ENCODE measurements at regions not wholly inside any gene's neighbourhood (a gene's known extent, or its start where the extent isn't known, plus 50 kb on each side); places are given as distances from the start of the nearest gene placed in this dataset.
"Not testable (repeated sequence)": the region's sequence is repeated elsewhere in the genome, so short reads cannot be mapped to it uniquely, and the experiment has no call there.

- DNase-seq (ENCODE audit: low read depth) = not testable (repeated sequence)
Measured at GRCh38 chr12:76292891-76293290, 55.3 kb downstream of the BBS10 start.

GRCh38 chr12:76292305-76292704, 55.9 kb downstream of the BBS10 start:
- DNase-seq (ENCODE audit: low read depth) = not testable (repeated sequence)

- DNase-seq (ENCODE audit: low read depth) = no peak
Measured at GRCh38 chr12:76290963-76291859, 57.0 kb downstream of the BBS10 start.

DNA sequence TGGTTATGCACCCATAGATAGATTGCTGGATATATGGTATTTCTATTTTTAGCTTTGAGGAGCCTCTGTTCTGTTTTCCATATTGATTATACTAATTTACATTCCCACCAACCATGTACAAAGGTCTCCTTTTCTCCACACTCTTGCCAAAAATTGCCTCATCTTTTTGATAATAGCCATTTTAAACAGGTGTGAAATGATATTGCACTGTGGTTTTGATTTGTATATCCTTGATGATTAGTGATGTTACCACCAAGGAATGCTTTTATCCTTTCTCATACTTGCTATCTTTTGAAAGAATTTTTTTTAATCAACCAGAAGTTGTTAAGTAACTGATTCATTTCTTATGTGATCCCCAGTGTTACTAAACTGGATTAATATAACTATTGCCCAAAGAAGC, 60.0 kb downstream of the BBS10 start:
- DNase-seq (ENCODE audit: low read depth) = no peak

- DNase-seq (ENCODE audit: low read depth) = no peak
Measured at GRCh38 chr12:76284816-76285750, 63.1 kb downstream of the BBS10 start.

DNA sequence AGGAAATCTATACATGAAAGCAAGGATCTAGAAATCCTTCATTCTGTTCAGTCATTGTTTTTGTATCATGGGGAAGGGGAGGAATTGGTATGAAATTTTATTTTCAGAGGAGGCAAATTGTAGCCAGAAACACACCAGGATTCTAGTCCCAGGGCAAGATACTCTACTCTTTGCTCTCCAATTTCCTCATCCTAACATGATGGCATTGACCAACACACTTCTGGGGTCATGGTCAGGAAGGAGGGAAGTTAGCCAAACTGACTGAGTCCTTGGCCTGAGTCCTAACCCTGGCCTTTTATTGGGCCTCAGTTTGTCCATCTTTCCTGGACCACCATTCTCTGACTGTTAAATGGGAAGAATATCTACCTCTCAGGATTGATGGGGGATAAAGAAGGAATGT, 65.5 kb downstream of the BBS10 start:
- DNase-seq (ENCODE audit: low read depth) = no peak

- DNase-seq (ENCODE audit: low read depth) = no peak
Measured at GRCh38 chr12:76277480-76277879, 70.7 kb downstream of the BBS10 start.

- DNase-seq (ENCODE audit: low read depth) = no peak
Measured at GRCh38 chr12:76276499-76277151, 71.6 kb downstream of the BBS10 start.

- DNase-seq (ENCODE audit: low read depth) = no peak
Measured at GRCh38 chr12:76275511-76276093, 72.6 kb downstream of the BBS10 start.

DNA sequence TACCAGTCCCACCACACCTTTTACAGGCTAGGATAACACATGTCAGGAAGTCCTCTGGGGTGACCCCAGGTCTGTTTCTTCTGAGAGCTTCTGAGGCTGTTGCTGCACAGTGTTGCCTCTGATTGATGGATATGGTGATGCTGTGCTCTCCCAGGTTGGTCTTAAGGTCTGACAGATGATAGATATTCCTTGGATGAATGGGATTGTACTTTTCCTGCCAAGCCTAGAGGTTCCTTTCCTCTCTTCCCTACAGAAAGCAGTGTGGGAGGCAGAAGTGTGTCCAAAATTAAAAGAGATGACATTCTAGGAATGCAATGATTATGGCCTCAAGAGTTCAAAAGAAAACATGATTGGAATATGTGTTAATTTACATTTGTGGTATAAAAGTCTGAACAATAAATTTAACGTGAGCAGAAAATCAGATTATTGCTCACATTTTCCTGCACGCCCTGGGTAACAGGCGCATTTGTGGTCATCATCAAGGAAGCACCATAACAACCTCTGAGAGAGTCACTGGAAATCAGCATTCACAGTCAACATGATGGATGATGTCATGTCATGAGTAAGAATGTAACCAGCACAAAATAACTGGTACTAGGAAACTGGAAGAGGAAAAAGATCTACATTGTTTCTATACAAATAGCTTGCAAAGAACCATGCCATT, 73.7 kb downstream of the BBS10 start:
- peak; percentile 19 for DNase-seq (ENCODE audit: low read depth)

GRCh38 chr12:76272287-76272686, 75.9 kb downstream of the BBS10 start:
- DNase-seq (ENCODE audit: low read depth) = no peak

DNA sequence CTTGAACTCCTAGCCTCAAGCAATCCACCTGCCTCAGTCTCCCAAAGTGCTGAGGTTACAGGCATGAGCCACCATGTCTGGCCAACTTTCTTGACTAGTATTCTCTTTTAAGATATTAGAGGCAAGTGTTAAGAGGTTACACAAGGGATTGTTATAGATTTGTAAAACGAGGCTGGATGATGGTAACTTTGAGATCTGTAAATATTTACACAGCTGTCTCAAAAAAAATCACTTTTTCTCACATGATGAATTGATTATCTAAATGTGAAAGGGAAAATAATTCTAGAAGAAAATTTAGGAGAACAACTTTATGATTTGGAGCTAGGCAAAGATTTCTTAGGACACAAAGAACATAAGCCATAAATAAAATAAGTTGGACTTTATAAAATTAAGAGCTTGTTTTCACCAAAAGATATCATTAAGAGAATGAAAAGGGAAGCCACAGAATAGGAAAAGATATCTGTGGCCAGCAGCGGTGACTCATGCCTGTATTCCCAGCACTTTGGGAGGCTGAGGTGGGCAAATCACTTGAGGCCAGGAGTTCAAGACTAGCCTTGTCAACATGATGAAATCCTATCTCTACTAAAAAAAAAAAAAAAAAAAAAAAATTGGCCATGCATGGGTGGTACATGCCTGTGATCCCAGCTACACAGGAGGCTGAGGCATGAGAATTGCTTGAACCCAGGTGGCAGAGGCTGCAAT, 77.4 kb downstream of the BBS10 start:
- DNase-seq (ENCODE audit: low read depth) = no peak

GRCh38 chr12:76268267-76268666, 79.9 kb downstream of the BBS10 start:
- DNase-seq (ENCODE audit: low read depth) = no peak

DNA sequence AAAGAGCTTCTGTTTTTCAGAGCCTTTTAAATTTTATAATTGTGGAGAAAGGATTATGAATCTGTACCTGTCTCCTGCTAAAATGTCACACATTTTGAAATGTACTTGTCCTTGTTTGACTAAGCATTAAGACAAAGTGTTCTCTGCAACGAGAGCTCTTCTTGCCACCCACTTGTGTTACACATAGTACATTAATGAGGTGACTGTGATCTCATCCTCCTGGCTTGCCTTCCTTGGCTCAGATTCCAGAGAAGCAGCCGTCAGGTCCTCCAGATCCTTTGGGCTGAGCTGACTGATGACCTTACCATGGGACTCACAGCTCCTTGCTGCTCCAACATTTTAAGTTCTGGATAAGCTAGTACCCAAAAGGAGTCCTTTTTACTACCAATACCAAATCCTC, 81.4 kb downstream of the BBS10 start:
- DNase-seq (ENCODE audit: low read depth) = no peak

DNA sequence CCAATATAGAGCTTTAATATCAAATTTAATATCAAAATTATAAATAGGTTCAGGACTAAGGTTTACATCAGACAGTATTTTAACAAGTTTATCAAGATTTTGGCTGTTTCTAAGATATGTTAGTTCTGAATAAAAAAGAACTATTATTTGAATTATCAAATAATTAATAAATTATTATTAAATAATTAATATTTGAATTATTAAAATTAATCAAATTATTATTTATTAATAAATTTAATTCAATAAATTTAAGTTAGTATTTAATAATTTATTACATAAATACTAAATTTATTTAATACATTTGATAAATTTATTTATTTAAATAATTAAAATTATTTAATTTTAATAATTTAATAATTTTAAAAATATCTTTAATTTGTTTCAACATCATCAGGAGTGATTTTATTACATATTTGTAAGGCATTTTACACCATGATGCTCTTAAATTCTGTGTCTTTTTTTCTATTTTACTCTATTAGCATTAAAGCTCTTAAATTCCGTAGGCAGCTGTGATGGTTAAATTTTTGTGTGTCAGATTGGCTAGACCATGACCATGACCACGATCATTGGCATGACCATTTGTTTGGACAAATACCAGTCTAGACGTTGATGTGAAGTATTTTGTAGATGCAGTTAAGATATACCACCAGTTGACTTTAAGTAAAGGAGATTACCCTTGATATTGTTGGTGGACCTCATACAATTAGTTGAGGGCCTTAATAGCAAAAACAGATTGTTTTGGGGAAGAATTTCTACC, 82.6 kb downstream of the BBS10 start:
- no peak for DNase-seq (ENCODE audit: low read depth)

GRCh38 chr12:76264611-76265012, 83.6 kb downstream of the BBS10 start:
- DNase-seq (ENCODE audit: low read depth) = no peak

GRCh38 chr12:76263696-76264095, 84.5 kb downstream of the BBS10 start:
- DNase-seq (ENCODE audit: low read depth) = no peak

GRCh38 chr12:76260390-76260748, 87.8 kb downstream of the BBS10 start:
- no peak for DNase-seq (ENCODE audit: low read depth)

GRCh38 chr12:76259660-76260389, 88.4 kb downstream of the BBS10 start:
- DNase-seq (ENCODE audit: low read depth) = no peak
